ENCODE measurements at regions not wholly inside any gene's neighbourhood (a gene's known extent, or its start where the extent isn't known, plus 50 kb on each side); places are given as distances from the start of the nearest gene placed in this dataset.
A peak's percentile ranks its signal among the peaks of the same experiment; 100 is the strongest.
"Not testable (repeated sequence)": the region's sequence is repeated elsewhere in the genome, so short reads cannot be mapped to it uniquely, and the experiment has no call there.

DNA sequence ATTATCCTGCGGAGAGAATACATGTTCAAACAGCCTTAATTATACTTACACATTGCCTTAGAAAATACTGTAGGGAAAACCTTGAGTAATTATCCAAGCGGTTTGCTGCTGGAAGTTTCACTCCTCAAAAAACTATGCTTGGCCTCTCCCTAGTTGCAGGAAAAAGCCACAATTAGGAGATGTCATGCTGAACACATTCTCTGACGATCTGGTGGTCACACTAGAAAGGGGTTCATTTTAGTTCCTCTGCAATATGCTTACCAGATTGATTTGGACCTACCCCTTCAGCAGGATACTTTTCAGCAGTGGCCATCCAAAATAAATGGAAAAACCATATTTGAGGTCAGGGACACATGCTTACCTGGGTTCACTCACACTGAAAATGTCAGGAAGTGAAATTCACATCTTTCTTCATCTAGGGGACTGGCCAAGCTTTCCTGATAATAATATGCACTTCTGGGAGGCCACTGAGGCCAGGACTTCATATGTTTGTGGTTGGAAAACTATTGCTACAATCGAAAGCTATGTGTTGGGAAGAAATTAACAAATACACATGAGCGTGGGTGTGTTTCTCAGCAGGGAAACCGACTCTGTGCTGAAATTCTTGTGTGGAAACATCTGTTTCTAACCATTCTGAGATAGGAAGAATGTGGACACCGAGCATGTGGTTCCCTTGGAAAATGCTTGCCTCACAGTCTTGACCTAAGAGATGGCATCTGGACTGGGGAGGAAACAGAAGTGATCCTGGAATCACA lies 68.8 kb downstream of the ATXN3L start:
- Histone ChIP-seq H3K4me3 (no peak overlapping the region), H3K36me3 (no peaks in the 10 kb centered on the region), H3K27ac (no peak overlapping the region), H3K9me3 (replicated peaks) (peaks cover 5% of the 10 kb centered on the region; the same call in 1 of the 2 replicates), H3K4me1 (peaks cover 25% of the 10 kb centered on the region), H3K27me3 (no peaks in the 10 kb centered on the region)
- no peak for DNase-seq

DNA sequence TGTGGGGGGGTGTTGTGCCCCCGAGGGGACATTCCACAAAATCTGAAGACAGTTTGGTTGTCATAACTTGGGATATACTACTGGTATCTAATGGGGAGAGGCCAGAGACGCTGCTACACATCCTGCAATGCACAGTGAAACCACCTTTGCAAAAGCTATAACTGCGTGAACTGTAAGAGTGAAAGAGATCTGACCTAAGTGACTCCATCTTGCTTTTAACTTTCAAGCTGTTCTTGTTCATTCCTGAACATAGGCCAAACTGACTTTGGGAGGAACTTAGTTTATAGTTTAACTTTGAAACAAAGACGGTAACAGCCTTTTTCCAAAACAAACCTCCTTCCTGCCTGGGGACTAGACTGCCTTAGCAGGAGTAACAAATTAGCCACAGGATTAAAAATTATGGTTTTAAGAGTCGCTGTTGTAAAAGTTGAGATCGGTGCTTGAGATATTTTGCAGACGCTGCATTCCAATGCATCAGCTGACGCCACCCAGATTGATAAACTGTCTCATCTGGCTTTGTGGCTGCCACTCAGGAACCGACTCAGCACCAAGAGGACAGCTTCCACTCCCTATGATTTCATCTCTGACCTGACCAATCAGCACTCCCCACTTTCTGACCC lies 70.9 kb downstream of the ATXN3L start:
- H3K36me3 ChIP-seq = no peaks in the 10 kb centered on the region
- H3K27ac ChIP-seq = no peak overlapping the region
- H3K4me1 ChIP-seq = peaks cover 25% of the 10 kb centered on the region
- no peak overlapping the region for H3K4me3 ChIP-seq
- no peaks in the 10 kb centered on the region for H3K27me3 ChIP-seq
- no peak for DNase-seq
- peaks cover 9% of the 10 kb centered on the region; the same call in 1 of the 2 replicates for H3K9me3 ChIP-seq (replicated peaks)

DNA sequence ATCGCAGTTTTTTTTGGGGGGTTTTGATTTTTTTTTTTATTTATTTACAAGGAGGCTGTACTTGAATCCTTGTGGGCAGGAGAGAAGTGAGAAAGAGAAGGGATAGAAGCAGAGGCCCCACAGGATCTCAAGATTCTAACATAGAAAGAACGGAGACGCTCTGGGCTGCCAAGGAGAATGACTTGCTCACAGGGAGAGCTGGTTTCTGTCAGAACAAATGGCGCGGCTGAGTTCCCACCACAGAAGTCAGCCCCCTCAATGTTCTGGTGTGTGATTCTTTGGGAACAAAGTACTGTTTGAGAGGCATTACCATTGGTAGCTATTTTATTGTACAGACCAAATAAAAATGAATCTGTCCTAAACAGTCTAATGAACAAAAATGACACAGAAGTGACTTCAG lies 80.6 kb downstream of the ATXN3L start:
- H3K36me3 ChIP-seq = no peaks in the 10 kb centered on the region
- no peak overlapping the region for H3K4me3 ChIP-seq
- DNase-seq = no peak
- no peak overlapping the region for H3K27ac ChIP-seq
- H3K27me3 ChIP-seq = no peaks in the 10 kb centered on the region
- no peaks in the 10 kb centered on the region for H3K4me1 ChIP-seq
- H3K9me3 ChIP-seq (replicated peaks) = no peaks in the 10 kb centered on the region

DNA sequence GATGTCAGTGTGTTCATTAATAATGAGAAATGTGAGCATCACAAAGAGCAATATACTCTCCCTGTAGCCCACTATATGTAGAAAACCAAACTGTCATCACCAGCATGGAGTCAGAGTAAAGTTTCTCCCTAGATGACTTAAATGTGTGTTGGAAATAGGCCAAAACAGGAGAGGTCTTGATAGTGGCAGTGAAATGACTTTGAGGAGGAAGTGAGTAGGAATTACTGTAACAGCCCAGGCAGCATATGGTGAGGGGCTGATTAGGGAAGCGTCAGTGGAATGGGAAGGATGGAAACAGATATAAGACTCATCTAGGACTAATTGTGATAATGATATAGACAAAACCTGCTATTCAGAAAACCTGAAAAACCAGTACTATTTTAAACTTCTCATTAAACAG lies 83.9 kb downstream of the ATXN3L start:
- no peak overlapping the region for H3K4me3 ChIP-seq
- no peaks in the 10 kb centered on the region for H3K27me3 ChIP-seq
- H3K36me3 ChIP-seq = no peaks in the 10 kb centered on the region
- H3K4me1 ChIP-seq = no peaks in the 10 kb centered on the region
- no peak for DNase-seq
- no peak overlapping the region for H3K27ac ChIP-seq
- H3K9me3 ChIP-seq (replicated peaks) = no peaks in the 10 kb centered on the region

DNA sequence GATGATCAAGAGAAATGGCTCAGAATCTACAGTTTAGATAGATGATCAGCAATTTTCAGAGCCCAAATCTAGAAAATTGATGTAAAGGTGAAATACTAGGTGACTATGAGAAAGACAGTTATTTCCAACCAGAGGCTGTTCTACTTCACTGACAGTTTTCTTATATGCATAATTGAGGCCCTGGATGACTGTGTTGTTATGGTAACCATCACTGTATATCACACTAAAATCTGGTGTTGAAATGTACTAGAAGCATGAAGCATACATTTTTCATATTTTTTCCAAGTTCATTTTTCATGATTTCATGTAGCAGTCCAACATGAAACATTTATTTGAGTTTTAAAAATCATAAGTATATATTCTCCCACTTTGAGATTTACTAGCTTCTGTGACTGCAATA lies 87.4 kb downstream of the ATXN3L start:
- no peaks in the 10 kb centered on the region for H3K9me3 ChIP-seq (replicated peaks)
- no peaks in the 10 kb centered on the region for H3K27me3 ChIP-seq
- no peak overlapping the region for H3K27ac ChIP-seq
- no peak for DNase-seq
- H3K4me1 ChIP-seq = no peaks in the 10 kb centered on the region
- H3K36me3 ChIP-seq = no peaks in the 10 kb centered on the region
- no peak overlapping the region for H3K4me3 ChIP-seq

DNA sequence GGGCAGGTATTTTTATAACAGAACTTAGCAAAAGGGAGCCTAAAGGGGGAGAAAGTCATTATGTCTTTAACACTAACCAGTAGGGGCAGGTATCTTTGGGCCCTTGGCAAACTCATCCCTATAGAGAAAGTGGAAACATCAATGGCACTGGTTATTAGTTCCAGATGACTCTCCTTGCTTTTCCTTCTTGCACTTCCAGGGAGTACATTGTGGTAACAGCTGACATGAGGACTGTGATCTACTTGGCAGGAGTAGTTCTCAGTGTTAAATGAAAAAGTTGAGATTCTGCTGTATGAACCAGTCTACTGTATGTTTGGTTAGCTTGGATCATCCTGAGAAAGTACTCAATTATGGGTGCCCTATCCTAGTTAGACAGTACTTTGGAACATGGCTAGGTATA lies 93.6 kb downstream of the ATXN3L start:
- no peak for DNase-seq
- H3K36me3 ChIP-seq = no peaks in the 10 kb centered on the region
- no peak overlapping the region for H3K4me3 ChIP-seq
- H3K27ac ChIP-seq = no peak overlapping the region
- H3K9me3 ChIP-seq (replicated peaks) = no peaks in the 10 kb centered on the region
- H3K4me1 ChIP-seq = peaks cover 32% of the 10 kb centered on the region
- no peaks in the 10 kb centered on the region for H3K27me3 ChIP-seq

DNA sequence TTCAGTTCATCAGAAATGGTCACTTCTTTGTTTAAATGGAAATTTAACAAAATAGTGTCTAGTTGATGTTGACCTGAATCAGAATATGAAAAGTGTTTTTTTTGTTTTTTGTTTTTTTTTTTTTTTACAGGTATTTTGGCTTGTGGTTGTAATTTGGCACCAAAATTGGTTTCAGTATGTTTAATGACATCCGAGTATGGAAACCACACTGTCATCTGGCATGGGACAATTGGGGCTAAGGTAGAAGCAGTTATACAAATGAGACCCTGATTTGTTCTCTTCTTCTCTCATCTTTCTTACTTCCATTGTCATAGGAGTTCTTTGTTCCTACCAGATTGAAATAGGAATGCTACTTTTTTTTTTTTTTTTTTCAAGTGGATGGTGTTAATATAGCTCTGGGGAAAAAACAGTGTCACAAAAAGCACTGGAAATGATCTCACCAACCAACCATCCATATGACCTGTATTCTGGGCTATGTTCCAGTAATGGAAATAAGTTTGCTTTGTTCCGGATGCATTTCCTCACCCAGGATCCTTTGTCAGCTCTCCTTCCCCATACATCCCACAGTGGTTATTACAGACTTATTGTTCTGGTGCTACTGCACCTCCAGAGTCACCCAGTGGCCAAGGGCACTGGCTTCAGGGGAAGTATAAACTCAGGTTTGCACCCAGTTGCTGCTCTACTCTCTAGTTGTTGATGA lies 95.8 kb downstream of the ATXN3L start:
- Histone ChIP-seq H3K9me3 (replicated peaks) (no peaks in the 10 kb centered on the region), H3K27me3 (no peaks in the 10 kb centered on the region), H3K4me3 (no peak overlapping the region), H3K4me1 (peaks cover 47% of the 10 kb centered on the region), H3K27ac (peak overlapping the region; percentile 55), H3K36me3 (no peaks in the 10 kb centered on the region)
- peak; percentile 75 to 91 for DNase-seq

DNA sequence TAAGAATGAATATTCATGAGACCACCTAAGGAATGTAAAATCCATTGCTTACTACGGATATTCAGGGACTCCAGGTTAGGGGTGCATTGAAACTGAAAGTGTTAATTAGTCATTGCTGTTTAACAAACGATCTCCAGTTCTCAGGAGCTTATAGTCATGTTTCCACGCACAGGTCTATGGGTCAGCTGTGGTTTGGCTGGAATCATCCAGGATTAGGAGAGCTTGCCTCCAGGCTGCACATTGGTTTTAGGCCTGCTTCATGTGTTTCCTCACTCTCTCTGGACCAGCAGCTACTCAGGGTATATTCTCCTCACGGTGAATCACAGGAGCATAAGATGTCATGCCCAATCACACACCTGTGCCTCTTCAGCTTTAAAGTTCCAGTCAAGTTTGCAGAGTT lies 98.9 kb downstream of the ATXN3L start:
- DNase-seq = peak; percentile 78 to 91
- Histone ChIP-seq H3K4me3 (0 out of 2 replicates have a peak overlapping the region, but pooled peaks have one; percentile 10), H3K36me3 (no peaks in the 10 kb centered on the region), H3K27me3 (no peaks in the 10 kb centered on the region), H3K4me1 (peaks cover 47% of the 10 kb centered on the region), H3K9me3 (replicated peaks) (no peaks in the 10 kb centered on the region), H3K27ac (peak overlapping the region; percentile 28)

DNA sequence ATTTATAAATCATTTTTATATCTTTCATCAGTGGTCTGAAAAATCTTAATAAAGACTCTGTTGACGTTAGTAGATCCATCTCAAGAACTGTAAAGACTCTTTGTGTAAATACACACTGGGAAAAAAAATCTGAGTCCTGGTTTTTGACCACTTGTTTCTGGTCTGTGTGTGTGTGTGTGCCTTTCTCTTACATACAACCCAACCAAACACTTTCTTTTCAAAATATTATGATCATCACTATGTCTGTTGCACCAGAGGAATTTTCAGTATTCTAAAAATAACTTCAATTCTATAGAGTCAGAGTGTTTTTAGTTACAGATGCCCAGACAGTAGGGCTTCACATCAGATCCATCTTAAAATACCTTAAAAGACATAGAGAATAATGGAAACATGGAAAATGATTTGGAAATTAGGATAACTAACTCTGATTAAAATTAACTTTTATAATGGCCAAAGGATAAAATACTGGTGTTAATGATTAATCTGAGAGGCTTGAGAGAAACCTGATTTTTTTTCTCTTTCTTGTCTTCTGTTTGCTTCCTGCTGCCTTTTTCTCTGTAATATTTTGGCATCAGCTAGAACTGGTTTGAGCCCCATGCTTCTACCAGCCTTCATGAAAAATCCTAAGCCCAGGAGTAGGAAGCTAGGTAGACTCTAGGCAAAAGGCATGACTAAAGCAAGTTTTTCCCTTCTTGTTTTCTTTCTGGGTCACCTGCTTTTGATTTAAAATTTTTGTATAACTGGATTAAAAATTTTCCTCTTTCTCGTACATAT lies 99.7 kb downstream of the ATXN3L start:
- H3K36me3 ChIP-seq = no peaks in the 10 kb centered on the region
- H3K27ac ChIP-seq = peak overlapping the region; percentile 28
- peak in 1 of 2 experiments; percentile 24 for DNase-seq
- H3K27me3 ChIP-seq = no peaks in the 10 kb centered on the region
- H3K9me3 ChIP-seq (replicated peaks) = no peaks in the 10 kb centered on the region
- peaks cover 47% of the 10 kb centered on the region for H3K4me1 ChIP-seq
- H3K4me3 ChIP-seq = no peak overlapping the region

DNA sequence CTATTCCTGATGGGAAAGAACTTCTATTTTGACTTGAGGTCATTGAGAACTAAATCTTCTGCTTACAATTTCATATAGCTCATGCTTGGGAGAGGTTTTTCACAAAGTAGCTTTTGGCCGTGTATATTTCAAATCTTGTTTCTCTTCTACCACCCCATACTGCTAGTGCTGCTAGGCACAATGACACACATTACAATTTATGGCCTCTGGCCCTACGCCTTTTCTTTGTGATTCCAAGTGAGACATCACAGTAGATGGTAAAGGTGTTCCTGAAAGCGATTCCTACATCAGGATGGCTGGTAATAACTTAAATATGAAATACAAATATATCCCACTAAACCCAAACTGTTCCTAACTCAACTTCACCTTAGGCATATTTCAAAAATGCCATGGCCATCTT lies 101.1 kb downstream of the ATXN3L start:
- Histone ChIP-seq H3K4me1 (peaks cover 35% of the 10 kb centered on the region), H3K27ac (no peak overlapping the region), H3K27me3 (no peaks in the 10 kb centered on the region), H3K36me3 (no peaks in the 10 kb centered on the region), H3K4me3 (no peak overlapping the region), H3K9me3 (replicated peaks) (no peaks in the 10 kb centered on the region)
- DNase-seq = no peak

DNA sequence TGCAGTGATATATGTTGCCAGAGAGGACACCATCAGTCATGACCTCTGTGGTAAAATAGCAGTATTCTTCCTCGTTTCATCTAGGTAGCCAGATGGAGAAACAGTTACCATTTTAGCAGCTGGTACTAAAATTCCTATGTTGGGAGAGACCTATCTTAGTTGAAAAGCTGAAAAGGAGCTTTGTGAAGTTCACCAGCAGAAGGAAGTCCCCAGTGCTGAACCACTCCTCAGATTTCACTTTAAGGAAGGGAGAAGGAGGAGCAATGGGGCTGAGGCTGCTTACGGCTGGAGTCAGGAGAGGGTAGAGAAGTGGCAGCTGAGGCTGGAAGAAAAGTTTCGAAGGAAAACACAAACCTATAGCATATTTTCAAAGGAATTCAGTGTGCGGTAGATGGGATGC lies 103.7 kb downstream of the ATXN3L start:
- Histone ChIP-seq H3K4me1 (peaks cover 30% of the 10 kb centered on the region), H3K4me3 (no peak overlapping the region), H3K27me3 (no peaks in the 10 kb centered on the region), H3K27ac (no peak overlapping the region), H3K36me3 (no peaks in the 10 kb centered on the region), H3K9me3 (replicated peaks) (no peaks in the 10 kb centered on the region)
- DNase-seq = no peak

DNA sequence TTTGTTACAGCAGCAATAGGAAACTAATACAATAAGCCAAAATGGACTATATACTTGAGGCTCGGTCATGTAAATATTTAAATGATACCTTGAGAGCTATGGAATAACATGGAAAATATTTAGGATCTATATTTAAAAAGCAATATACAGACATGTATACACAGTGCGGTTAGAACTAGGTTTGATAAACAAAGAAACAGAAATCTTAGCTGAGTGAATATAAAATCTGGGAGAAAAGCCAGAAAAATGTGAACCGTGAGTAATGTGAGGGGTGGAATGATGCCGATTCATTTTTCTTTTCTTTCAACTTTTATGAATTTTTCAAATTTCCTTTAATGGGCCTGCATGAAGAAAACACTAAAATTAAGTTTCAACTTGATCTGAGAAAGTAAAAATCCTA lies 104.1 kb downstream of the ATXN3L start:
- H3K27ac ChIP-seq = no peak overlapping the region
- H3K9me3 ChIP-seq (replicated peaks) = no peaks in the 10 kb centered on the region
- no peaks in the 10 kb centered on the region for H3K27me3 ChIP-seq
- peaks cover 29% of the 10 kb centered on the region for H3K4me1 ChIP-seq
- no peaks in the 10 kb centered on the region for H3K36me3 ChIP-seq
- H3K4me3 ChIP-seq = no peak overlapping the region
- DNase-seq = no peak

DNA sequence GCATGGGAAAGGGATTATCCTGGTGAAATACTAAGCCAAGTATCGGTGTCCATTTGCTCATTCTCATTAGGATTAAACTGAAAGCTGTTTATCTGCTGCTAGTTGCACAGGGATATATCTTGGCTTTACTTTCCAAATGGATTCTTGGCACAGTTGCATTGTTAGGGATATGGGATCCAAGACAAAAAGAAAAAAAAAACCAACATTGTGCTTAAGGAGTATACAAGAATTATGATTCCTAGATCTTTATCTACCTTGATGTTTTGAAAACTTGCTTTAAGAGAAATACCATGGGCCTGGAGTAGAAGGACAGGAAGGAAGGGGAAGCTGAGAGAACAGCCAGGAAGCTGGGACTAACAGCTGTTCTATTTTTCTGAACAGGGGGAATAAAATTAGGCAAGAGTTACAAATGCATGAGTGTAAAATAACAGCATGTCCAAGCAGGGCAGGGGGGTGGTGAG lies 107.6 kb downstream of the ATXN3L start:
- Histone ChIP-seq H3K27ac (peak overlapping the region; percentile 42), H3K4me3 (no peak overlapping the region), H3K9me3 (replicated peaks) (no peaks in the 10 kb centered on the region), H3K27me3 (no peaks in the 10 kb centered on the region), H3K4me1 (peaks cover 17% of the 10 kb centered on the region), H3K36me3 (no peaks in the 10 kb centered on the region)
- peak; percentile 45 to 85 for DNase-seq

DNA sequence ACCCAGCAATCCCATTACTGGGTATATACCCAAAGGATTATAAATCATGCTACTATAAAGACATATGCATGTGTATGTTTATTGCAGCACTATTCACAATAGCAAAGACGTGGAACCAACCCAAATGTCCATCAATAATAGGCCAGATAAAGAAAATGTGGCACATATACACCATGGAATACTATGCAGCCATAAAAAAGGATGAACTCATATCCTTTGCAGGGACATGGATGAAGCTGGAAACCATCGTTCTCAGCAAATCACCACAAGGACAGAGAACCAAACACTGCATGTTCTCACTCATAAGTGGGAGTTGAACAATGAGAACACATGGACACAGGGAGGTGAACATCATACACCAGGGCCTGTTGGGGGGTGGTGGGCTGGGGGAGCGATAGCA lies 109.7 kb downstream of the ATXN3L start:
- not testable (repeated sequence) for H3K27ac ChIP-seq; H3K27me3 ChIP-seq; H3K9me3 ChIP-seq (replicated peaks); H3K36me3 ChIP-seq; H3K4me3 ChIP-seq; DNase-seq
- H3K4me1 ChIP-seq = peaks cover 17% of the 10 kb centered on the region

DNA sequence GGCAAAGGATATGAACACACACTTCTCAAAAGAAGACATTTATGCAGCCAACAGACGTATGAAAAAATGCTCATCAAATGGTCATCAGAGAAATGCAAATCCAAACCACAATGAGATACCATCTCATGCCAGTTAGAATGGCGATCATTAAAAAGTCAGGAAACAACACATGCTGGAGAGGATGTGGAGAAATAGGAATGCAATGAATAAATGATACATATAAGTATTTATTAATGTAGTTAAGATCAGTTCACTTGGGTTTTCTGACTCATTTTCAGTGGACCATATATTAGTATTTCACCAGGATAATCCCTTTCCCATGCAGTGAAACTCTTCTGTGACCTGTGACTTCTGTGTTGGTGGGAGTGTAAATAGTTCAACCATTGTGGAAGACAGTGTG lies 110.1 kb downstream of the ATXN3L start:
- not testable (repeated sequence) for H3K9me3 ChIP-seq (replicated peaks); H3K27ac ChIP-seq

More for the DNA sequence above, 110.1 kb downstream of the ATXN3L start:
- DNase-seq, H3K4me3 ChIP-seq, H3K36me3 ChIP-seq, H3K27me3 ChIP-seq: not testable (repeated sequence)
- H3K4me1 ChIP-seq = peaks cover 17% of the 10 kb centered on the region

All from SJCRH30 (cell line).